ENCODE measurements at regions not wholly inside any gene's neighbourhood (a gene's known extent, or its start where the extent isn't known, plus 50 kb on each side); places are given as distances from the start of the nearest gene placed in this dataset.

- intact Hi-C loops (cut with micrococcal nuclease) (no loop called here), in situ Hi-C loops (cut with MboI; ENCODE audit: low sequenced_read_pairs) (no loop called here), dilution Hi-C loops (cut with HindIII; ENCODE audit: low sequenced_read_pairs, unreplicated experiment) (no loop called here)
- no peak overlapping the region for H3K4me2 ChIP-seq (ENCODE audit: low read depth, low read length)
- peak overlapping the region; percentile 64; the same call in 1 of the 2 replicates for H3K18ac ChIP-seq (ENCODE audit: low read depth, low read length)
- POLR2A ChIA-PET (ENCODE audit: unreplicated experiment) = no interaction called here
- H2BK15ac ChIP-seq (ENCODE audit: low read depth, low read length) = no peak overlapping the region
- no peak overlapping the region for H3K56ac ChIP-seq (ENCODE audit: extremely low read depth, insufficient read depth, low read length)
- H4K91ac ChIP-seq (ENCODE audit: insufficient read depth, low read depth, low read length) = no peak overlapping the region
- H3K23ac ChIP-seq (ENCODE audit: low read depth, low read length) = no peak overlapping the region
- no peak overlapping the region for H2BK5ac ChIP-seq (ENCODE audit: low read depth, low read length, poor library complexity, severe bottlenecking)
- DNase-seq = no peak
- H2AFZ ChIP-seq (replicated peaks; ENCODE audit: low read length, poor library complexity) = no peak overlapping the region
- H3K9me3 ChIP-seq (ENCODE audit: control insufficient read depth, insufficient read depth, low read length) = no peaks in the 10 kb centered on the region
- H3K4me3 ChIP-seq (ENCODE audit: insufficient read depth, low read depth, low read length) = no peak overlapping the region
- H3K27ac ChIP-seq (ENCODE audit: insufficient read depth, low read length) = no peak overlapping the region
- H2AK5ac ChIP-seq (ENCODE audit: low read depth, low read length) = no peak overlapping the region
- no peak overlapping the region for H3K9ac ChIP-seq (ENCODE audit: low read depth, low read length)
- H2BK20ac ChIP-seq (ENCODE audit: low read depth, low read length) = no peak overlapping the region; the same call in 1 of the 2 replicates
- WGBS, 2 experiments (ENCODE audit: extremely low coverage in 2 of 2, insufficient read length in 1 of 2) = no CpG with 5 or more reads among the region's 1 CpG
- no peaks in the 10 kb centered on the region for H3K36me3 ChIP-seq (ENCODE audit: control insufficient read depth, insufficient read depth, low read length)
- CTCF ChIA-PET = no interaction called here
- ATAC-seq (ENCODE audit: low read depth) = no peak
- no peak overlapping the region for H2AK9ac ChIP-seq (replicated peaks; ENCODE audit: low read depth, low read length, poor library complexity)
- H3K14ac ChIP-seq (replicated peaks; ENCODE audit: low read depth, low read length) = no peak overlapping the region
- no peaks in the 10 kb centered on the region for H3K27me3 ChIP-seq (ENCODE audit: control insufficient read depth, insufficient read depth, low read length)
- H4K5ac ChIP-seq (ENCODE audit: low read depth, low read length) = 0 out of 2 replicates have a peak overlapping the region, but pooled peaks have one; percentile 16
- no peak overlapping the region for H2BK120ac ChIP-seq (ENCODE audit: low read depth, low read length)
- BruUV-seq (replicated peaks) = no TSS peak
- no peaks in the 10 kb centered on the region for H4K20me1 ChIP-seq (ENCODE audit: insufficient read depth, low read length)
- H3K9me1 ChIP-seq (ENCODE audit: insufficient read depth, low read length) = no peaks in the 10 kb centered on the region
- H4K8ac ChIP-seq (ENCODE audit: low read depth in 2 of 2, low read length in 2 of 2) = no peak overlapping the region
- H3K79me1 ChIP-seq (ENCODE audit: low read depth in 1 of 2, low read length in 2 of 2) = no peaks in the 10 kb centered on the region
- TF ChIP-seq RCOR1 (IDR thresholded peaks at IDR 0.05; ENCODE audit: insufficient replicate concordance, low read length) (no peak), ELK1 (IDR thresholded peaks at IDR 0.05; ENCODE audit: borderline replicate concordance, low read depth, low read length) (no peak), FOS (IDR thresholded peaks at IDR 0.05; ENCODE audit: low read depth, low read length) (no peak), MAZ (IDR thresholded peaks at IDR 0.05; ENCODE audit: borderline replicate concordance, low read depth, low read length) (no peak)
- H3K4ac ChIP-seq (ENCODE audit: low read depth, low read length) = 0 out of 2 replicates have a peak overlapping the region, but pooled peaks have one; percentile 42
- H3K4me1 ChIP-seq (ENCODE audit: control insufficient read depth, insufficient read depth, low read length) = no peaks in the 10 kb centered on the region
Observed at GRCh38 chr21:25400427-25400826, 206.9 kb downstream of the MRPL39 start.

All from IMR-90 (cell line).